Retina (tissue), 1 donor: ENCODE measurements at regions not wholly inside any gene's neighbourhood (a gene's known extent, or its start where the extent isn't known, plus 50 kb on each side); places are given as distances from the start of the nearest gene placed in this dataset.

Experiments
- DNase-seq: peaks from one replicate; pipeline ENCODE4 v3.0.0-alpha.2; 2016

DNA sequence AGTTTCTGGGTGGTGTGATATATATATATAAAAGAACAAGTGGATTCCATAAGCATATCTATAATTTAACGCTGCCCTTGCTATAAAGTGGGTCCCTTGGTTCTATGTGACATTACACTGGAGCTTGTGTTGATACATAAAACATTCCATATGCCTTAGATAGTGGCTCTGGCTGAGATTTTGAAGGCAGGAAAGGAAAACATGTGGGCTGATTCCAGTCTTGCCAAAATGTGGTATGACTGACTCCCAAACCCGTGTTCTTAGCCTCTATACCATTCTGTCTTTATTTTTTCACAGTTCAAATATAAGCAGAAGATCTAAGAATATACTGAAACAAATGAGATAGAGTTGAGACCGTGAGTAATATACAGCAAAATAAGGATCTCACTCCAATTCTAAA, 522.8 kb upstream of the LRRC4C start:
- no peak for DNase-seq

DNA sequence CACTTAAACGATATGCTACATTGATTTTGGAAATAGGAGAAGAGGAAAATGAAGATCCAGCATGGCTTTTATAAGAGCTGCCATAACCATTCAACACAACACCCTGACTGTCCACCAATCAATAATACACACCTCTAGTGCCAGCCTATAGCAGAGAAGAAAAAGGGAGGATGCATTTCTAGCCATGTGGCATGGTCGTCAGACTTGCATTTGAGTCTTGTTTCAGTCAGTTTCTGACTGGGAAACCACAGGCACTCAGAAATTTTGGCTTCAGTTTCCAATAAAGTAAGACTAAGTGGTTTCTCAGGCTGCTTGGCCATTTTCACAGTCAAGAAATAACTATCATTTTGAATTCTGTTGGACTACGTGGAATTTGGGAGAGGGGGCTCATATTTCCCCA, 523.5 kb upstream of the LRRC4C start:
- no peak for DNase-seq

DNA sequence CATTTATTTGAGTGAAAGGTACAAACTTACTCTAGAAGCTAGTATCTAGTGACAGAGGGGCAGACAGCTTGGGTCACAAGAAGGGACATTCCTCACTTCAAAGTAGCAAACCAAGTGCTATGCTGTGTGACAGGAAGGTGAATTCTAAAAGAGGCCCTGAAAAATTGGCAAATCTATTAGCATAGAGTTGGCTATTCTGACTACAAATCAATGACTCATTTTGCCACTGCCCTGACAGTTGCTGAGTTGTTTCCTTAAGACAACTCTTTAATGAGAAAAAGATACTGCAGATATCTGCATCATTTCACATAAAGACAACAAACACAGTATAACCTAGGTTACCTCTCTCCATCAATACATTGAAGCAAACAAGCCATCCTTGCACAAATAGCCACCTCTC, 524.0 kb upstream of the LRRC4C start:
- no peak for DNase-seq

GRCh38 chr11:41984023-41984422, 524.6 kb upstream of the LRRC4C start:
- DNase-seq, result no peak

- no peak for DNase-seq
Observed at GRCh38 chr11:41985799-41986198, 526.3 kb upstream of the LRRC4C start.

DNA sequence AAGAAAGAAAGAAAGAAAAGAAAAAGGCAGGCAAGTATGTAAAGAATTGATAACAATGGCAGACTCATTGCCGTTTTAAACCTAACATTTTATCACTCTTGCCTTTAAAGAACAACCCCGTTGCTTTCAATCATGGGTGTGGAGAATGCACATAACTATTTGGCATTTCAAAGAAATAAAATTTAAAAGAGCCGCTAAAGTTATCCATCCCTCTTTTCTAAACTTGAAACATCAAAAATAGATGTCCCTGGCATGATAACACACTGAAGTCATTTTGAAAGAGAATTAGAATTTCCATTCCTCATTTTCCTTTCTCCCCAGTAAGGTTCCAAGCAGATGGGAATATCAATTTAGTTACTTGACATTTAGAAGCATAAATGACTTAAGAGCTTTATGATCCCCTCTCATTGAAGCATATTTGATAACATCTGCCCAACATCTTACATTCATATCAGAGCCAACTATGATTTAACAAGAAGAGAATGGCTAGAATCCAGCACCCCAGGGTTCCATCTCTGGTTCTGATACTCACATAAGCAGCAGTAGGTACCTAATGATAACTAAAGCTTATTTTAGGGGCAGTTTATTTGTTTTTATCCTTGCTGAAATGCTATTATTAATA, 529.6 kb upstream of the LRRC4C start:
- DNase-seq, result no peak

DNA sequence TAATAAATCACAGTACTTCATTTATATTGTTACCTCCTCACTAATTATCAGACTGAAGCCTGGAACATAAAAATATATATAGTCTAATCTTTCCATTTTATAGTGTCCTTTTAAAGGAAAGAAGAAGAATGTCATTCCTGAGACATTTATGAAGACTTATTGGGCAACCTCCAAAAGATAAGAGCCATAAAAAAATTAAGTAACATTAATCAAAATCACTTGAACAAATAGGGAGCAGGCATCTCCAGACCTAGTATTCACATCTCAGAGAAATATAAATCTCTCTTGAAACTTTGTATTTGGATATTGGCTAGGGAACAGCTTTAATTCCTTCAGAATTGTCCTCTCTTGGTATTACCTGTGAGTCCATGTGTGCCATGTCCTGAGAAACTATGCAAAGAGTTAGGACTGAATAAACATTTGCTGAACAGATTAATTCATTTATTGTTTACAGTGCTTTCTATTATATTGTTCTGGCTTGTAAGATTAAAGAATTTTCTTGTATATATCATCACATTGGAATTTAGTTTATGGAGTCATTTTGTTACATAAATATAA, 530.5 kb upstream of the LRRC4C start:
- DNase-seq, result no peak

DNA sequence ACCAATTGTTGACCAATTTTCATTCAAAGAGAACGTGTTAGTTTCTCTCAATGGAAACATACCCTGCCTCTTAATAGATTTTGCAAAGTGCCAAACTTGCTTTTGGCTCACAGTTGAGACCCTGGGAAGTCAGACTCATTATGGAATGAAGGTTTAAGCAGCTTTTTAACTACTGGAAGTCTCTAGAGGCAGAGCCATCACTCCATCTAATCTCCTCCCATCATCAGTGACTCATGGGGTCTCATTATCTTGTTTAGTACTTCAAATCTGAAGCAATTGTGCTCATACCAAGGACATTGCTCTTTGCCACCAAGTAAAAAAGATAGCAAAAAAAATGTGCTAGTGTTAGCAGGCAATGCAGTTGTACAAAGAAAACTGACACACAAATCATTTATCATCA, 537.1 kb upstream of the LRRC4C start:
- no peak for DNase-seq

- no peak for DNase-seq
Observed at GRCh38 chr11:41997844-41998401, 538.5 kb upstream of the LRRC4C start.

- DNase-seq, result no peak
Observed at GRCh38 chr11:41999066-41999465, 539.6 kb upstream of the LRRC4C start.

GRCh38 chr11:42003801-42004200, 544.3 kb upstream of the LRRC4C start:
- no peak for DNase-seq

DNA sequence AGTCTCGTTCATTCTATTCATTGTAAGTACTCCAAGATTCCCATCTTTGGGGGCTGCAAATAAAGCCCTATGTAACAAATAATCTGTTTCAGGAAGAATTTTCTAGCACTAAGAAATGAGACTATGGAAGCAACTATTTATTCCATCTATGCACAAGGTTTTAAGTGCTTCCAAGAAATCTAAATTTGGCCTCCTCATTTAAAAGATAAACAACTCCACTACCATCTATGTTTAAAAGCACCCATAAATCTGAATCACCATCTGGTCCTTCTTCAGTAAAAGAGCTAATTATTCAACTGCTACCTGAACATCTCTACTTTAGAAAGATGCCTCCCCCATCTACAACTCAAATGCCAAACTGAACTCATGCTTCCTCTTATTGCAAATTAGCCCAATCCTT, 547.3 kb upstream of the LRRC4C start:
- DNase-seq, result no peak

GRCh38 chr11:42012271-42012670, 552.8 kb upstream of the LRRC4C start:
- no peak for DNase-seq

DNA sequence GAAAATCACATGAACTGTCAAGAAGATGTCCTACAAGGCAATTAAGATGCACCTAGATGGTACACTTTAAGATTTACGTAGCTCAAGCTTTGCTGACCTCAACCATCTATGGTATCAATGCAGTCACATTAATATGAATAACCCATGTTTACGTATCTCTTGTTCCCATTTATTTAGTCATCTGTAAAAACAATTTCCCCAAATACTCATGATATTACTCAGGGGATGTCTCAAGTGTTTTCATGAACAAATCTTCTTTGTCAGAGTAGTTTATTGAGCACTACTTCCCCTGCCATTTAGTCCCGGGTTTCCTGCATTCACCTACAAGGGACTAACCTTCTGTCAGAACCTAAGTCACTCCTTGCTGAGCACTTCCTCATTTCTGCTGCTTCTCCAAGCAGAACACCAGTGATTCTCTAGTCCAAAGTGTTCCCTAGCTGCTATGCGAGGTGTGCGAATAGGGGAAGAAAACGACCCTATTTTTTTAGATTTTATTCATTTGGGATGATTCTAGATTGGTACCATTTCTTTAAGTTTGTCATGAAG, 554.3 kb upstream of the LRRC4C start:
- no peak for DNase-seq

- DNase-seq, result peak; percentile 6
Observed at GRCh38 chr11:42021911-42022310, 562.5 kb upstream of the LRRC4C start.

DNA sequence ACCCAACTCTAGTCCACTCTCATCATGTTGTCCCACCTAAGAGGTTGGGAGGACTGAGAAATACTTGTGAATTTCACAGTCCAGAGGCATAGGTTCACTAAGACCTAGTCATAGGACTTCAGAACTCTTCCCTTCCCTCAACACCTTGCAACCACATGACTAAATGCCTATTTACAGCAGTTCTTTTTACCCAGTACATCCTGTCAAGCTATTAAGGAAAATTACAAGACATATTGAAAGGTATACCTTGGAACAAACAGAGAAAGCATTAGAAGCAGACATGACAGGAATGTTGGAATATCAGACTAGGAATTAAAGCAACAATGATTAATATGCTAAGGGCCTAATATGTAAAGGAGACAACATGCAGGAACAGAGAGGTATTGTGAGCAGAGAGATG, 563.8 kb upstream of the LRRC4C start:
- DNase-seq, result no peak

GRCh38 chr11:42025121-42025803, 565.8 kb upstream of the LRRC4C start:
- DNase-seq, result no peak

GRCh38 chr11:42034826-42035225, 575.4 kb upstream of the LRRC4C start:
- no peak for DNase-seq

DNA sequence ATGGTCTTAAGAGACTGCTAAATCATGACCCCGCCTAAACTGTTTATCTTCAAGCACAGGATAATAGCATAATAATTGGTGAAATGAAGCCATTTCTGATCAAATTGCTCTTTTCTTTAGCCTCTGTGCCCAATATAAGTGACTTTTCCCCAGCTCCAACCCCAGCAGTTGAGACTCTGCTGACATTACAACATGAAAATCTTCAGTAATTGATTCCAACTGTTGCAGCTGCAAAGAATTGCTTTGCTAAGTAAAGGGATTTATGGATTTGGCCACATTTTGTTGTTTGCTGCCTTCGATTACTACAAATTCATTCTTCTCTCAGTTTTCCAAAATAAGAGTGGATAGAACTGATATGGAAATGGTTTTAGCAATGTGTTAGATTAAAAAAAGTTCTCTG, 576.7 kb upstream of the LRRC4C start:
- DNase-seq, result no peak

GRCh38 chr11:42043312-42043711, 583.9 kb upstream of the LRRC4C start:
- DNase-seq, result no peak

DNA sequence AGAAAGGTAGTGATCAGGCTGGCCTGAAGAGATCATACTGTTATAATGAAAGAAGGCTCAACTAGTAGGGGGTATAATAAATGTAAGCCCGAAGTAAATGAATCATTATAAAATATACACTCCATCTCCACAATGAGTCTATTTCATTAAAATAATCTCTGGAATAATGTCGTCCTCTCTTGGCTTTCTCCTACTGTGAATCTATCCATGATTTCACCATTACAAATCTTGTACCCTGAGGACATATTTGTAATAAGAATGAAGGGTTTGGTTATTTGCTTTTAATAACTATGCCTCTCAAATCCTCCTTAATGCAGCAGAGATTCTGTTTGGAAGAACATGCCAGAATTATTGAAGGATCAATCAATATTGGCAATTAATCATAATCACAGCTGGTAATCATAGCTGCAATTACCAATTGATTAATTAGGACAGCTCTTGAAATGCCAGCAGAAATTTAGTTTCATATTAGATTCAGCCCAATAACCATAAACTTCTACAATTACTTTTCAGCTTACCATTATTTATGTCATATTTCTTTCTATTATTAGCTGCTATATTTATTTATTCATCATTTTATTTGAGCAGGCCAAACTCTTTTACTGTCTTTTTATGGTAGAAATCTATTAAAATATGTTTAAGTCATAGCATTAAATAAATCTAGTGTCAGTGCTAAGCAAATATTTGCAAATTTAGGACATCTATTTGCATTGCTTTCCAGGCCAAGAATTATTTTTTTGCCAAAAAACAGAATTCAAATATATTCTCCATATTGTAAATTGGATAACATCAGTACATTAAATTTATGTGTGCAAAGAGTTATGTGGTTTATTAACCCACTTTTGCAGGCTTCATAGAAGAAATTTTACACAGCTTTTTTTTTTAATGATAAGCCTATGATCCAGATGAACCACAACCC, 588.4 kb upstream of the LRRC4C start:
- DNase-seq, result no peak

- DNase-seq, result no peak
Observed at GRCh38 chr11:42049186-42049585, 589.7 kb upstream of the LRRC4C start.

DNA sequence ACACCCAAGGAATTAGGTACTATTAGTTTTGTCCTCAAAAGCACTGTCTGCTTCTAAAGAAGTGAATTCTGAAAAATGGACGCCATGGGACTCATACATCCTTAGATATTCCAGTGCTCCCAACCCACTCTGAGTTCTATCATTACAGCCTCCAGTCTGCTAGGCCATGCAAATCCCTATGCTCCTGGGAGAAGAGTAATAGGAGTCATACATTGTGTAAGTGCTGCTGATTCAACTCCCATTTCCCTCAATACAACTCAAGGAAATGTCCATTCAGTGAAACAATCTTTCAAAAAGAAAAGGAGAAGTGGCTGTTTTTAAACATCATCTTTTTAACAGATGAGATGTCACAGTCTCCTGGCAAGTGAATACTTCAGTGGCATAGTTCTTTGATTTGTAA, 590.2 kb upstream of the LRRC4C start:
- DNase-seq, result no peak
